ENCODE measurements at regions not wholly inside any gene's neighbourhood (a gene's known extent, or its start where the extent isn't known, plus 50 kb on each side); places are given as distances from the start of the nearest gene placed in this dataset.

- H3K27ac ChIP-seq = no peak overlapping the region
- WGBS = 52% methylated on average over 4 of the region's 4 CpGs
- H3K9me3 ChIP-seq = no peaks in the 10 kb centered on the region
- H3K4me3 ChIP-seq = no peak overlapping the region
- TF ChIP-seq POLR2A (IDR thresholded peaks at IDR 0.05) (no peak), CTCF (IDR thresholded peaks at IDR 0.05) (no peak), POLR2AphosphoS5 (IDR thresholded peaks at IDR 0.05) (no peak)
- no peaks in the 10 kb centered on the region for H3K4me1 ChIP-seq (replicated peaks)
- no peak for DNase-seq (ENCODE audit: low spot score)
- H3K27me3 ChIP-seq (replicated peaks; ENCODE audit: insufficient read depth) = no peaks in the 10 kb centered on the region
- intact Hi-C loops (cut with DNase I) = no loop called here
- H3K36me3 ChIP-seq = no peaks in the 10 kb centered on the region
Observed at GRCh38 chr7:136693166-136694119, 175.0 kb upstream of the CHRM2 start.

GRCh38 chr7:136692221-136692620, 176.2 kb upstream of the CHRM2 start:
- intact Hi-C loops (cut with DNase I) = no loop called here
- Histone ChIP-seq H3K4me1 (replicated peaks) (no peaks in the 10 kb centered on the region), H3K36me3 (no peaks in the 10 kb centered on the region), H3K27me3 (replicated peaks; ENCODE audit: insufficient read depth) (no peaks in the 10 kb centered on the region), H3K9me3 (no peaks in the 10 kb centered on the region), H3K4me3 (no peak overlapping the region), H3K27ac (no peak overlapping the region)
- TF ChIP-seq CTCF (IDR thresholded peaks at IDR 0.05) = no peak
- DNase-seq (ENCODE audit: low spot score) = no peak
- 72% methylated on average over 3 of the region's 3 CpGs for WGBS

- no peaks in the 10 kb centered on the region for H3K27me3 ChIP-seq (replicated peaks; ENCODE audit: insufficient read depth)
- H3K27ac ChIP-seq = no peak overlapping the region
- WGBS = 56% methylated on average over 2 of the region's 2 CpGs
- H3K9me3 ChIP-seq = no peaks in the 10 kb centered on the region
- no peak for DNase-seq (ENCODE audit: low spot score)
- no peak overlapping the region for H3K4me3 ChIP-seq
- intact Hi-C loops (cut with DNase I) = no loop called here
- TF ChIP-seq POLR2A (IDR thresholded peaks at IDR 0.05) (no peak), POLR2AphosphoS5 (IDR thresholded peaks at IDR 0.05) (no peak), CTCF (IDR thresholded peaks at IDR 0.05) (no peak)
- no peaks in the 10 kb centered on the region for H3K4me1 ChIP-seq (replicated peaks)
- H3K36me3 ChIP-seq = no peaks in the 10 kb centered on the region
Observed at GRCh38 chr7:136688601-136689000, 179.9 kb upstream of the CHRM2 start.

- H3K27ac ChIP-seq = no peak overlapping the region
- intact Hi-C loops (cut with DNase I) = no loop called here
- DNase-seq (ENCODE audit: low spot score) = no peak
- no peak overlapping the region for H3K4me3 ChIP-seq
- no peaks in the 10 kb centered on the region for H3K36me3 ChIP-seq
- H3K9me3 ChIP-seq = no peaks in the 10 kb centered on the region
- TF ChIP-seq POLR2A (IDR thresholded peaks at IDR 0.05) = no peak
- TF ChIP-seq CTCF (IDR thresholded peaks at IDR 0.05) = peak in 2 of 4 experiments; percentile 13 to 20
- 75% methylated on average over 2 of the region's 2 CpGs for WGBS
- H3K4me1 ChIP-seq (replicated peaks) = no peaks in the 10 kb centered on the region
- no peaks in the 10 kb centered on the region for H3K27me3 ChIP-seq (replicated peaks; ENCODE audit: insufficient read depth)
Observed at GRCh38 chr7:136687693-136688322, 180.6 kb upstream of the CHRM2 start.

Measured in prostate gland (tissue), 2 donors.